Heart right ventricle (tissue), 16 donors: ENCODE measurements at regions not wholly inside any gene's neighbourhood (a gene's known extent, or its start where the extent isn't known, plus 50 kb on each side); places are given as distances from the start of the nearest gene placed in this dataset.

Experiments used
- ATAC-seq, 8 donors: fragments of 200-7000 bp; cut with Tn5 transposase; one replicate each; pipeline ENCODE4 v1.9.1; 2020; ENCODE audit warnings: mild to moderate bottlenecking in 8 of 8, moderate library complexity in 8 of 8, moderate number of reproducible peaks in 1 of 8
- DNase-seq, 2 donors: peaks; one replicate each; pipeline ENCODE4 v3.0.0-alpha.2; 2020
- H3K27ac ChIP-seq, 10 donors: fragments of 200-600 bp; sonication (generic) in 2 of 10; one replicate each; pipeline versions ENCODE4 v1.5.0 to v1.8.0; 2020 to 2022; ENCODE audit warnings: mild to moderate bottlenecking in 3 of 10
- H3K27me3 ChIP-seq, 7 donors: fragments of 200-600 bp; one replicate each; pipeline ENCODE4 v1.8.0; 2021 to 2022; ENCODE audit warnings: mild to moderate bottlenecking in 2 of 7
- H3K36me3 ChIP-seq, 9 donors: fragments of 200-600 bp; sonication (generic) in 1 of 9; one replicate each; pipeline versions ENCODE4 v1.5.0 to v1.8.0; 2020 to 2022; ENCODE audit warnings: mild to moderate bottlenecking in 2 of 9
- H3K4me1 ChIP-seq, 9 donors: fragments of 200-600 bp; sonication (generic) in 1 of 9; one replicate each; pipeline versions ENCODE4 v1.5.0 to v1.8.0; 2020 to 2022; ENCODE audit warnings: mild to moderate bottlenecking in 4 of 9
- H3K4me3 ChIP-seq, 10 donors: fragments of 200-600 bp; sonication (generic) in 2 of 10; one replicate each; pipeline versions ENCODE4 v1.5.0 to v1.8.0; 2020 to 2022; ENCODE audit warnings: mild to moderate bottlenecking in 7 of 10, moderate library complexity in 2 of 10
- H3K9me3 ChIP-seq, 11 donors: fragments of 200-600 bp in 10 of 11; sonication (generic) in 2 of 11; one replicate each; pipeline versions ENCODE4 v1.5.0 to v1.8.0; 2013 to 2022; ENCODE audit warnings: mild to moderate bottlenecking in 2 of 11, control low read depth in 1 of 11, moderate library complexity in 1 of 11
- CTCF ChIP-seq, 9 donors: fragments of 200-600 bp; sonication (generic) in 2 of 9; IDR thresholded peaks; one replicate each; pipeline versions ENCODE4 v1.5.0 to v1.8.0; 2021 to 2022; ENCODE audit warnings: antibody characterized with exemption in 9 of 9, mild to moderate bottlenecking in 5 of 9, moderate library complexity in 1 of 9
- WGBS, 2 donors: extraction: QIAGEN DNeasy Blood & Tissue Kit; methylation state at CpG; one replicate each; pipeline ENCODE4 v1.1.7; 2013; ENCODE audit warnings: inconsistent platforms in 1 of 2; 5-methylcytosine and 5-hydroxymethylcytosine counted together
- intact Hi-C, 10 donors: fragments of 100-400 bp; cut with DNase I; formaldehyde crosslinking; loops; one replicate each; pipeline versions ENCODE4 v1.11.1 to v1.14.2; 2022
- donor health status: Arrhythmogenic right ventricular cardiomyopathy.
- donor health status: ischemic (EF 13 %, LVEDD 7.1; RV severe dilation, severe dysfunction).
- donor health status: healthy with polysubstance abuse.
- donor health status: DM: no; HTN: yes; CAD: no.
- donor health status: DM: no; HTN: no; CAD: no.
- donor health status: ischemic (EF 25% LVEDD 6.9; RV normal size, moderate dysfunction).
- donor health status: ischemic (EF 25% LVEDD 5.7; RV mildly dilated, moderate dysfunction).
- donor health status: healthy.
- donor health status: DM: yes; HTN: yes; CAD: no.
- donor health status: Ischemic cardiomyopathy.
- donor health status: ischemic (EF 35%, LVEDD 5.7; RV mildly dilated, moderate dysfunction).
- donor health status: nonischemic (EF 11% LVEDD 7.7; RV severe dilation, severe dysfunction).
- donor health status: DM: yes; HTN: yes; CAD: no.
- donor health status: PGD.
- donor health status: ischemic (EF 29% LVEDD 5.4; RV normal size, mild dysfunction).
- donor health status: nonischemic (EF 23%, LVEDD 6.1; RV moderate dilation, normal function).

GRCh38 chr20:53871541-53871940, 198.9 kb downstream of the BCAS1 start:
- H3K4me3 ChIP-seq = no peak overlapping the region
- 91 to 94% methylated on average over 3 of the region's 3 CpGs for WGBS, 2 donors
- peak overlapping the region in 3 of 10 donors; percentile 14 to 61 (median 52) for H3K27ac ChIP-seq
- no peak for DNase-seq
- H3K36me3 ChIP-seq = no peaks in the 10 kb centered on the region
- ATAC-seq = no peak
- no peaks in the 10 kb centered on the region for H3K27me3 ChIP-seq
- no peaks in the 10 kb centered on the region for H3K9me3 ChIP-seq
- TF ChIP-seq CTCF (IDR thresholded peaks at IDR 0.05) = no peak
- intact Hi-C loops = loop anchor here in 4 of 10 donors (5.0 to 10.0 kb wide), 5 partner anchors 41 to 297 kb away; no protein-coding TSS in a partner anchor
- H3K4me1 ChIP-seq = peaks cover 0 to 54% (median 27%) of the 10 kb centered on the region in 9 donors

GRCh38 chr20:53870426-53871315, 199.7 kb downstream of the BCAS1 start:
- ATAC-seq (no peak), DNase-seq (no peak)
- Histone ChIP-seq H3K27me3 (no peaks in the 10 kb centered on the region), H3K4me1 (peaks cover 0 to 63% (median 35%) of the 10 kb centered on the region in 9 donors), H3K27ac (peak overlapping the region in 2 of 10 donors; percentile 2 to 73), H3K36me3 (no peaks in the 10 kb centered on the region), H3K9me3 (no peaks in the 10 kb centered on the region), H3K4me3 (no peak overlapping the region)
- intact Hi-C loops = loop anchor here in 4 of 10 donors (1.0 to 10.0 kb wide), 6 partner anchors 42 to 296 kb away; no protein-coding TSS in a partner anchor
- no peak for TF ChIP-seq CTCF (IDR thresholded peaks at IDR 0.05)
- WGBS, 2 donors = 81 to 82% methylated on average over 9 of the region's 9 CpGs

- Histone ChIP-seq H3K9me3 (no peaks in the 10 kb centered on the region), H3K4me3 (no peak overlapping the region), H3K27me3 (no peaks in the 10 kb centered on the region), H3K27ac (peak overlapping the region in 5 of 10 donors; percentile 2 to 73 (median 25)), H3K36me3 (no peaks in the 10 kb centered on the region), H3K4me1 (peaks cover 0 to 73% (median 43%) of the 10 kb centered on the region in 9 donors)
- ATAC-seq (peak; percentile 75 to 90 (median 82)), DNase-seq (peak in 1 of 2 donors; percentile 77)
- peak; percentile 48 to 89 (median 79) for TF ChIP-seq CTCF (IDR thresholded peaks at IDR 0.05)
- 24% methylated on average over 8 of the region's 8 CpGs for WGBS, 2 donors
- intact Hi-C loops = loop anchor here in 6 of 10 donors (1.0 to 10.0 kb wide), 13 partner anchors 42 to 295 kb away; no protein-coding TSS in a partner anchor
Measured at GRCh38 chr20:53869466-53870258, 200.7 kb downstream of the BCAS1 start.
